OCI-LY7 (cell line): ENCODE measurements at regions not wholly inside any gene's neighbourhood (a gene's known extent, or its start where the extent isn't known, plus 50 kb on each side); places are given as distances from the start of the nearest gene placed in this dataset.

Experiments
- EZH2phosphoT487 ChIP-seq: fragments of 200-600 bp; sonication (generic); IDR thresholded peaks from 2 replicates; pipeline ENCODE4 v1.6.1; 2018; ENCODE audit warnings: low read depth, borderline replicate concordance, mild to moderate bottlenecking, mixed run types, antibody characterized with exemption, low read length, moderate library complexity, mixed read lengths
- TF ChIP-seq, protein P1 (sequence below): fragments of 200-600 bp; sonication (generic); conservative IDR thresholded peaks from 2 replicates; pipeline ENCODE4 v1.5.1; 2014; ENCODE audit warnings: mild to moderate bottlenecking, antibody characterized with exemption, low read length, moderate library complexity, mixed read lengths

GRCh38 chr2:138094031-138094430, 129.8 kb downstream of the HNMT start:
- TF ChIP-seq, protein P1, sequence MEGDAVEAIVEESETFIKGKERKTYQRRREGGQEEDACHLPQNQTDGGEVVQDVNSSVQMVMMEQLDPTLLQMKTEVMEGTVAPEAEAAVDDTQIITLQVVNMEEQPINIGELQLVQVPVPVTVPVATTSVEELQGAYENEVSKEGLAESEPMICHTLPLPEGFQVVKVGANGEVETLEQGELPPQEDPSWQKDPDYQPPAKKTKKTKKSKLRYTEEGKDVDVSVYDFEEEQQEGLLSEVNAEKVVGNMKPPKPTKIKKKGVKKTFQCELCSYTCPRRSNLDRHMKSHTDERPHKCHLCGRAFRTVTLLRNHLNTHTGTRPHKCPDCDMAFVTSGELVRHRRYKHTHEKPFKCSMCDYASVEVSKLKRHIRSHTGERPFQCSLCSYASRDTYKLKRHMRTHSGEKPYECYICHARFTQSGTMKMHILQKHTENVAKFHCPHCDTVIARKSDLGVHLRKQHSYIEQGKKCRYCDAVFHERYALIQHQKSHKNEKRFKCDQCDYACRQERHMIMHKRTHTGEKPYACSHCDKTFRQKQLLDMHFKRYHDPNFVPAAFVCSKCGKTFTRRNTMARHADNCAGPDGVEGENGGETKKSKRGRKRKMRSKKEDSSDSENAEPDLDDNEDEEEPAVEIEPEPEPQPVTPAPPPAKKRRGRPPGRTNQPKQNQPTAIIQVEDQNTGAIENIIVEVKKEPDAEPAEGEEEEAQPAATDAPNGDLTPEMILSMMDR, result no peak
- no peak for TF ChIP-seq EZH2phosphoT487
